Neural cell (in vitro differentiated cells): ENCODE measurements at regions not wholly inside any gene's neighbourhood (a gene's known extent, or its start where the extent isn't known, plus 50 kb on each side); places are given as distances from the start of the nearest gene placed in this dataset.

Experiments
- H2AFZ ChIP-seq: fragments of 200-600, 300-800 bp; sonication (generic), shearing (Covaris generic); 2 replicates; pipeline ENCODE4 v1.6.0; 2014; ENCODE audit warnings: low read depth, mild to moderate bottlenecking, antibody characterized with exemption, low read length, moderate library complexity
- H3F3A ChIP-seq: fragments of 200-600 bp; shearing (Covaris generic); 2 replicates; pipeline ENCODE4 v1.6.1; 2016; ENCODE audit warnings: mild to moderate bottlenecking, moderate library complexity, mixed read lengths, antibody characterized with exemption, low read length; ENCODE audit not compliant: insufficient read depth, poor library complexity, severe bottlenecking
- H3K27ac ChIP-seq: fragments of 200-600, 300-800 bp; sonication (generic), shearing (Covaris generic); 2 replicates; pipeline ENCODE4 v1.5.1; 2014; ENCODE audit warnings: mild to moderate bottlenecking, low read length, moderate library complexity
- H3K27me3 ChIP-seq: fragments of 300-800, 200-600 bp; sonication (generic), shearing (Covaris generic); 2 replicates; pipeline ENCODE4 v1.6.0; 2014; ENCODE audit warnings: mild to moderate bottlenecking, low read depth, low read length, moderate library complexity; ENCODE audit not compliant: insufficient read depth
- H3K36me3 ChIP-seq: fragments of 300-800, 200-600 bp; sonication (generic), shearing (Covaris generic); 2 replicates; pipeline ENCODE4 v1.5.1; 2014; ENCODE audit warnings: mild to moderate bottlenecking, antibody characterized with exemption, low read length, moderate library complexity; ENCODE audit not compliant: insufficient read depth
- H3K4me2 ChIP-seq: fragments of 300-800, 200-600 bp; sonication (generic), shearing (Covaris generic); 2 replicates; pipeline ENCODE4 v1.6.0; 2014; ENCODE audit warnings: mild to moderate bottlenecking, low read length
- H3K4me3 ChIP-seq: fragments of 300-800, 200-600 bp; sonication (generic), shearing (Covaris generic); 2 replicates; pipeline ENCODE4 v1.5.1; 2014; ENCODE audit warnings: mild to moderate bottlenecking, low read length, moderate library complexity
- H3K79me2 ChIP-seq: fragments of 200-600 bp; shearing (Covaris generic); replicated peaks from 2 replicates; pipeline ENCODE4 v1.6.0; 2014; ENCODE audit warnings: mild to moderate bottlenecking, low read length, moderate library complexity; ENCODE audit not compliant: insufficient read depth
- H3K9ac ChIP-seq: fragments of 300-800, 200-600 bp; sonication (generic), shearing (Covaris generic); 2 replicates; pipeline ENCODE4 v1.6.1; 2016; ENCODE audit warnings: mild to moderate bottlenecking, low read length, mixed read lengths
- H3K9me2 ChIP-seq: fragments of 200-600 bp; shearing (Covaris generic); 2 replicates; pipeline ENCODE4 v1.6.1; 2016; ENCODE audit warnings: mild to moderate bottlenecking, low read length, mixed read lengths; ENCODE audit not compliant: insufficient read depth
- H3K9me3 ChIP-seq: fragments of 200-600, 300-800 bp; sonication (generic), shearing (Covaris generic); 2 replicates; pipeline ENCODE4 v1.6.1; 2016; ENCODE audit warnings: mild to moderate bottlenecking, mixed run types, low read length, moderate library complexity, mixed read lengths
- H4K20me1 ChIP-seq: fragments of 200-600 bp; shearing (Covaris generic); 2 replicates; pipeline ENCODE4 v1.6.1; 2016; ENCODE audit warnings: mild to moderate bottlenecking, mixed run types; ENCODE audit not compliant: insufficient read depth
- CTCF ChIP-seq: fragments of 450-650 bp; IDR thresholded peaks from 2 replicates; pipeline ENCODE4 v1.5.1; 2014; ENCODE audit warnings: antibody characterized with exemption, mild to moderate bottlenecking, moderate library complexity; ENCODE audit not compliant: poor library complexity, severe bottlenecking
- EP300 ChIP-seq: fragments of 450-650 bp; conservative IDR thresholded peaks from 2 replicates; pipeline ENCODE4 v1.6.1; 2014; ENCODE audit warnings: antibody characterized with exemption, mild to moderate bottlenecking, moderate library complexity; ENCODE audit not compliant: poor library complexity, severe bottlenecking
- EZH2 ChIP-seq: fragments of 200-600, 300-800 bp; shearing (Covaris generic), sonication (generic); IDR thresholded peaks from 2 replicates; pipeline ENCODE4 v1.6.1; 2014; ENCODE audit warnings: antibody characterized with exemption, low read length, borderline replicate concordance, mild to moderate bottlenecking; ENCODE audit not compliant: insufficient read depth, poor library complexity, severe bottlenecking
- MXI1 ChIP-seq: fragments of 450-650 bp; conservative IDR thresholded peaks from 2 replicates; pipeline ENCODE4 v1.6.1; 2014; ENCODE audit warnings: antibody characterized with exemption, mild to moderate bottlenecking; ENCODE audit not compliant: poor library complexity, severe bottlenecking
- POLR2AphosphoS5 ChIP-seq: IDR thresholded peaks from 2 replicates; pipeline ENCODE4 v1.6.1; 2012
- RAD21 ChIP-seq: fragments of 450-650 bp; conservative IDR thresholded peaks from 2 replicates; pipeline ENCODE4 v1.6.1; 2014; ENCODE audit warnings: antibody characterized with exemption, mild to moderate bottlenecking, moderate library complexity
- REST ChIP-seq: IDR thresholded peaks from 2 replicates; pipeline ENCODE4 v1.6.1; 2012; ENCODE audit warnings: borderline replicate concordance
- SMC3 ChIP-seq: fragments of 450-650 bp; conservative IDR thresholded peaks from 2 replicates; pipeline ENCODE4 v1.6.1; 2014; ENCODE audit warnings: antibody characterized with exemption, mild to moderate bottlenecking, moderate library complexity; ENCODE audit not compliant: poor library complexity
- TAF1 ChIP-seq: IDR thresholded peaks from 2 replicates; pipeline ENCODE4 v1.6.1; 2012; ENCODE audit warnings: low read depth

GRCh38 chr6:168201383-168201782 lies 118.2 kb downstream of the DACT2 start:
- H4K20me1 ChIP-seq, result no peaks in the 10 kb centered on the region
- TF ChIP-seq SMC3 (no peak), RAD21 (no peak), CTCF (no peak), MXI1 (no peak), POLR2AphosphoS5 (no peak), TAF1 (no peak), REST (no peak), EP300 (no peak), EZH2 (no peak)
- H2AFZ ChIP-seq, result no peak overlapping the region
- H3K79me2 ChIP-seq, result no peaks in the 10 kb centered on the region
- H3K4me2 ChIP-seq, result no peak overlapping the region
- H3K9me3 ChIP-seq, result no peaks in the 10 kb centered on the region
- no peaks in the 10 kb centered on the region for H3F3A ChIP-seq
- H3K27me3 ChIP-seq, result no peaks in the 10 kb centered on the region
- no peak overlapping the region for H3K9ac ChIP-seq
- no peaks in the 10 kb centered on the region for H3K36me3 ChIP-seq
- no peak overlapping the region for H3K27ac ChIP-seq
- no peaks in the 10 kb centered on the region for H3K9me2 ChIP-seq
- no peak overlapping the region for H3K4me3 ChIP-seq

GRCh38 chr6:168200571-168201134 lies 118.9 kb downstream of the DACT2 start:
- Histone ChIP-seq H3F3A (no peaks in the 10 kb centered on the region), H2AFZ (no peak overlapping the region), H3K36me3 (no peaks in the 10 kb centered on the region), H3K27ac (no peak overlapping the region), H3K79me2 (no peaks in the 10 kb centered on the region), H3K4me3 (no peak overlapping the region), H3K27me3 (no peaks in the 10 kb centered on the region), H4K20me1 (no peaks in the 10 kb centered on the region), H3K9me2 (no peaks in the 10 kb centered on the region), H3K4me2 (no peak overlapping the region), H3K9me3 (no peaks in the 10 kb centered on the region), H3K9ac (no peak overlapping the region)
- TF ChIP-seq EP300 (no peak), POLR2AphosphoS5 (no peak), TAF1 (no peak), SMC3 (no peak), EZH2 (no peak), CTCF (no peak), REST (no peak), MXI1 (no peak), RAD21 (no peak)
